ENCODE measurements at regions not wholly inside any gene's neighbourhood (a gene's known extent, or its start where the extent isn't known, plus 50 kb on each side); places are given as distances from the start of the nearest gene placed in this dataset.
"Not testable (repeated sequence)": the region's sequence is repeated elsewhere in the genome, so short reads cannot be mapped to it uniquely, and the experiment has no call there.

DNA sequence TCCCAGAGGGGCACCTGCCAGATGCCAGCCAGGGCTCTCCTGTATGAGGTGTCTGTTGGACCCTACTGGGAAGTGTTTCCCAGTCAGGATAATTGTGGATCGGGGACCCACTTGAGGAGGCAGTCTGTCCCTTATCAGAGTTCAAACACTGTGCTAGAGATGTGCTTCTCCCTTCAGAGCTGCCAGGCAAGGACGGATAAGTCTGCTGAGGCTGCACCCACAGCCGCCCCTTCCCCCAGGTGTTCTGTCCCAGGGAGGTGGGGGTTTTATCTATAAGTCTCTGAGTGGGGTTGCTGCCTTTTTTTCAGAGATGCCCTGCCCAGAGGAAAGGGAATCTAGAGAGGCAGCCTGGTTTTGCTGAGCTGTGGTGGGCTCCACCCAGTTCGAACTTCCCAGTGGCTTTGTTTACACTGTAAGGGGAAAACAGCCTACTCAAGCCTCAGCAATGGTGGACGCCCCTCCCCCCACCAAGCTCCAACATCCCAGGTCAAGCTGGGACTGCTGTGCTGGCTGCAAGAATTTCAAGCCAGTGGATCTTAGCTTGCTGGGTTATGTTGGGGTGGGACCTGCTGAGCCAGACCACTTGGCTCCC, 324.0 kb upstream of the SETBP1 start:
- TF ChIP-seq JAZF1 (CRISPR knock-in tag; IDR thresholded peaks at IDR 0.05) (no peak), FOXP1 (CRISPR knock-in tag; IDR thresholded peaks at IDR 0.05; ENCODE audit: borderline replicate concordance) (peak; percentile 16; the same call in 1 of the 2 replicates)
- DNase-seq (ENCODE audit: low spot score) (peak; percentile 41), ATAC-seq (peak; percentile 81)
- POLR2A ChIA-PET: no interaction called here
- no peak overlapping the region for H3K27ac Mint-ChIP-seq
- H3K27me3 Mint-ChIP-seq (ENCODE audit: low read depth): no peaks in the 10 kb centered on the region
- H3K36me3 Mint-ChIP-seq: 0 out of 2 replicates have a peak, but pooled peaks cover under 1% of the 10 kb centered on the region
- H3K9me3 Mint-ChIP-seq: peaks cover 18% of the 10 kb centered on the region
- CTCF ChIA-PET: no interaction called here
- peaks cover 16% of the 10 kb centered on the region for H3K4me1 Mint-ChIP-seq
- no peak overlapping the region for H3K4me3 Mint-ChIP-seq

- Mint-ChIP-seq H3K36me3 (no peaks in the 10 kb centered on the region), H3K4me3 (no peak overlapping the region), H3K27me3 (ENCODE audit: low read depth) (no peaks in the 10 kb centered on the region), H3K9me3 (peaks cover 17% of the 10 kb centered on the region), H3K4me1 (peaks cover 16% of the 10 kb centered on the region), H3K27ac (no peak overlapping the region)
- POLR2A ChIA-PET: no interaction called here
- CTCF ChIA-PET: no interaction called here
- ATAC-seq (no peak), DNase-seq (ENCODE audit: low spot score) (no peak)
- TF ChIP-seq MXD4 (CRISPR knock-in tag; IDR thresholded peaks at IDR 0.05; ENCODE audit: borderline replicate concordance) (no peak), IRF2 (CRISPR knock-in tag; IDR thresholded peaks at IDR 0.05; ENCODE audit: borderline replicate concordance, low read depth) (no peak), ATF1 (CRISPR knock-in tag; IDR thresholded peaks at IDR 0.05) (no peak), ZNF423 (CRISPR knock-in tag; IDR thresholded peaks at IDR 0.05) (no peak), NFE2L1 (CRISPR knock-in tag; IDR thresholded peaks at IDR 0.05) (no peak)
- TF ChIP-seq, protein P1, sequence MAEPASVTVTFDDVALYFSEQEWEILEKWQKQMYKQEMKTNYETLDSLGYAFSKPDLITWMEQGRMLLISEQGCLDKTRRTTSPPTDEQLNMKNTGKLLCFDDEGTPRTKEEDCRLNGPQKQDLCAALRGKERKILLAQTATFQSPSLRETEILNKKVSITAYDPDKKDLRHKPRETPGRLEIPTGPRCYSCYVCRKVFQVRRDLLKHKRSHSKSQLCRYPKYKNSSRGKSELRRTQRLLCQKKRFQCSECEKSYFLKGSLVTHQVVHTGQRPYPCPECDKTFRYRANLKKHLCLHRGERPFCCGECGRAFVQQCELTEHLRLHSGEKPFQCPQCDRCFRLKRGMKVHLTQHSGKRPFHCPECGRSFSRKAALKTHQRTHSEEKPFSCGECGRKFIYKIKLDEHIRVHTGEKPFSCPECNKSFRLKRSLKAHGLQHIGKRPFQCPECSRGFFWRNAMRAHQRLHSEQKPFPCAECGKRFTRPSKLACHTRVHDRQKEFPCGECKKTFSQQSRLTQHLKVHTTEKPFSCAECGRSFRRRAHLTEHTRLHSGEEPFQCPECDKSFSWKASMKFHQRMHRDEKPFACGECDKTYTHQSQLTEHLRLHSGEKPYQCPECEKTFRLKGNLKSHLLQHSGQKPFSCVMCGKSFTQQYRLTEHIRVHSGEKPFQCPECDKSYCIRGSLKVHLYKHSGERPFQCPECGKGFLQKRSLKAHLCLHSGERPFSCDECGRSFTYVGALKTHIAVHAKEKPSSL (CRISPR knock-in tag; conservative IDR thresholded peaks at IDR 0.05): no peak
- TF ChIP-seq, protein P2, sequence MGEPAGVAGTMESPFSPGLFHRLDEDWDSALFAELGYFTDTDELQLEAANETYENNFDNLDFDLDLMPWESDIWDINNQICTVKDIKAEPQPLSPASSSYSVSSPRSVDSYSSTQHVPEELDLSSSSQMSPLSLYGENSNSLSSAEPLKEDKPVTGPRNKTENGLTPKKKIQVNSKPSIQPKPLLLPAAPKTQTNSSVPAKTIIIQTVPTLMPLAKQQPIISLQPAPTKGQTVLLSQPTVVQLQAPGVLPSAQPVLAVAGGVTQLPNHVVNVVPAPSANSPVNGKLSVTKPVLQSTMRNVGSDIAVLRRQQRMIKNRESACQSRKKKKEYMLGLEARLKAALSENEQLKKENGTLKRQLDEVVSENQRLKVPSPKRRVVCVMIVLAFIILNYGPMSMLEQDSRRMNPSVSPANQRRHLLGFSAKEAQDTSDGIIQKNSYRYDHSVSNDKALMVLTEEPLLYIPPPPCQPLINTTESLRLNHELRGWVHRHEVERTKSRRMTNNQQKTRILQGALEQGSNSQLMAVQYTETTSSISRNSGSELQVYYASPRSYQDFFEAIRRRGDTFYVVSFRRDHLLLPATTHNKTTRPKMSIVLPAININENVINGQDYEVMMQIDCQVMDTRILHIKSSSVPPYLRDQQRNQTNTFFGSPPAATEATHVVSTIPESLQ (CRISPR knock-in tag; IDR thresholded peaks at IDR 0.05): no peak
Observed at GRCh38 chr18:44358402-44358801, 322.3 kb upstream of the SETBP1 start.

DNA sequence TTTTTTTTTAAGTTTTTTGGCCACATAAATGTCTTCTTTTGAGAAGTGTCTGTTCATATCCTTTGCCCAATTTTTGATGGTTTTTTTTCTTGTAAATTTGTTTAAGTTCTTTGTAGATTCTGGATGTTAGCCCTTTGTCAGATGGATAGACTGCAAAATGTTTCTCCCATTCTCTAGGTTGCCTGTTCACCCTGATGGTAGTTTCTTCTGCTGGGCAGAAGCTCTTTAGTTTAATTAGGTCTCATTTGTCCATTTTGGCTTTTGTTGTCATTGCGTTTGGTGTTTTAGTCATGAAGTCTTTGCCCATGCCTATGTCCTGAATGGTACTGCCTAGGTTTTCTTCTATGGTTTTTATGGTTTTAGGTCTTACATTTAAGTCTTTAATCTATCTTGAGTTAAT, 320.9 kb upstream of the SETBP1 start:
- Mint-ChIP-seq H3K4me1 (peaks cover 16% of the 10 kb centered on the region), H3K27ac (peak overlapping the region; percentile 4; the same call in 1 of the 2 replicates), H3K9me3 (peaks cover 17% of the 10 kb centered on the region)
- POLR2A ChIA-PET; ATAC-seq; H3K27me3 Mint-ChIP-seq (ENCODE audit: low read depth); H3K36me3 Mint-ChIP-seq; CTCF ChIA-PET; DNase-seq (ENCODE audit: low spot score); H3K4me3 Mint-ChIP-seq: not testable (repeated sequence)

DNA sequence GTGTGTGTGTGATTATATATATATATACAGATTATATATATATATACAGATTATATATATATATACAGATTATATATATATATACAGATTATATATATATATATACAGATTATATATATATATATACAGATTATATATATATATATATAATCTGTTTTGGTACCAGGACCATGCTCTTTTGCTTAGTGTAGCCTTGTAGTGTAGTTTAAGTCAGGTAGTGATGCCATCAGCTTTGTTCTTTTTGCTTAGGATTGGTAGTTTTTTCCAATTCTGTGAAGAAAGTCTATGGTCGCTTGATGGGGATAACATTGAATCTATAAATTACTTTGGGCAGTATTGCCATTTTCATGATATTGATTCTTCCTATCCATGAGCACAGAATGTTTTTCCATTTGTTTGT, 318.5 kb upstream of the SETBP1 start:
- DNase-seq (ENCODE audit: low spot score); CTCF ChIA-PET; H3K36me3 Mint-ChIP-seq; H3K4me1 Mint-ChIP-seq; H3K27me3 Mint-ChIP-seq (ENCODE audit: low read depth); POLR2A ChIA-PET; H3K27ac Mint-ChIP-seq; H3K4me3 Mint-ChIP-seq; ATAC-seq: not testable (repeated sequence)
- H3K9me3 Mint-ChIP-seq: peaks cover 12% of the 10 kb centered on the region

GRCh38 chr18:44370861-44371260, 309.8 kb upstream of the SETBP1 start:
- no peak overlapping the region for H3K4me3 Mint-ChIP-seq
- CTCF ChIA-PET: no interaction called here

More at GRCh38 chr18:44370861-44371260, 309.8 kb upstream of the SETBP1 start:
- POLR2A ChIA-PET: no interaction called here
- Mint-ChIP-seq H3K9me3 (peaks cover 65% of the 10 kb centered on the region), H3K27me3 (ENCODE audit: low read depth) (peaks cover 4% of the 10 kb centered on the region; the same call in 1 of the 2 replicates), H3K36me3 (peaks cover 37% of the 10 kb centered on the region), H3K4me1 (no peaks in the 10 kb centered on the region), H3K27ac (no peak overlapping the region)
- ATAC-seq (no peak), DNase-seq (ENCODE audit: low spot score) (no peak)
- TF ChIP-seq FOXP1 (CRISPR knock-in tag; IDR thresholded peaks at IDR 0.05; ENCODE audit: borderline replicate concordance) (no peak), TP53 (CRISPR knock-in tag; IDR thresholded peaks at IDR 0.05) (no peak), NR3C1 (CRISPR knock-in tag; conservative IDR thresholded peaks at IDR 0.05; ENCODE audit: low read depth) (no peak), ETV6 (CRISPR knock-in tag; IDR thresholded peaks at IDR 0.05) (no peak), TCF7 (CRISPR knock-in tag; IDR thresholded peaks at IDR 0.05; ENCODE audit: low read depth) (no peak), KAT7 (CRISPR knock-in tag; IDR thresholded peaks at IDR 0.05; ENCODE audit: borderline replicate concordance) (no peak), GRHL2 (CRISPR knock-in tag; IDR thresholded peaks at IDR 0.05; ENCODE audit: insufficient replicate concordance, severe bottlenecking) (no peak), SMAD3 (CRISPR knock-in tag; IDR thresholded peaks at IDR 0.05; ENCODE audit: borderline replicate concordance) (no peak)
